Limb (tissue), 2 donors: ENCODE measurements at regions not wholly inside any gene's neighbourhood (a gene's known extent, or its start where the extent isn't known, plus 50 kb on each side); places are given as distances from the start of the nearest gene placed in this dataset.
A peak's percentile ranks its signal among the peaks of the same experiment; 100 is the strongest.
"Not testable (repeated sequence)": the region's sequence is repeated elsewhere in the genome, so short reads cannot be mapped to it uniquely, and the experiment has no call there.

Experiments used
- DNase-seq, 2 donors: peaks; one replicate each; pipeline ENCODE4 v3.0.0-alpha.2; 2016; ENCODE audit errors: extremely low spot score in 2 of 2

DNA sequence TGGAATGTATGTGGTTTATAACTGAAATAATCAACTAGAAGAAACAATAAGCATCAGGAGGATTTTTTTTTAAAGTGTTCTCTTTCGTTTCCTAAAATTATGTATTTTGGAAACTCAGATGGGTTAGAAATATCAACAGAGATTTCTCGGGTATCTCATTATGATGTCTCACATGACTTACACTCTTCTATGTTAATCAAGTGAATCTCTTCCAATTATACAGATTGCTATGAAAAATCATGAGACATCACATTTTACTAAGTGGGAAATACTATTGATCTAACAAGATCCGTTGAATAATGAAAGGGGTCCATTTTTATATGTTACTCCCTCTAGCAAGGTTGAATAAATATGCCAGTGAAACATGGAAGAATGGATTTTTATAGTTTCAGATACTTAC lies 54.7 kb upstream of the NRIP1 start:
- no peak for DNase-seq

DNA sequence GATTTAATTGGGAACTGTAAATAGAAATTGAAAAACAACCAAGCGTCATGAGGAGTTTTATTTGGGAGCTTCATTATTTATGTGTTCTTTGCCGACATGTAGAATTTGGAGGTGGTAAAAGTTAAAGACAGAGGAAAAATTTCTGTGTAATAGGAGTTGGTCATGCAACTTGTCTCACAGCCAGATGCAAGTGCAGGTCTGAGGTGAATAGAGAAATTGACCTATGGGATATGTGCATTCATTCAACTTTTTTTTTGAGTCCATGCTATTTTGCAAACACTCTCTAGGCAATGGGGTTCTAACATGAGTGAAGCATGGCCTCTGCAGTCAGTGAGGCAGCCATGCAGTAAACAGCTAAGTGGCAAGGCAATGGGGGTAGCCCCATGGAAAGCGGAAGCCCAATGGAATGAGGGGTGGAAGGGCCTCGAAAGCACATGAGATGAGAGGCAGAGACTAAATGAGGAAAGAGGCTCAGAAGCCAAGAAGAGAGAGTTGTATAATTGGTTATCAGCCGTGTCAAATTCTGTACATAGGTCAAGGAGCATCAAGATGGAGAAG lies 56.4 kb upstream of the NRIP1 start:
- DNase-seq = no peak

DNA sequence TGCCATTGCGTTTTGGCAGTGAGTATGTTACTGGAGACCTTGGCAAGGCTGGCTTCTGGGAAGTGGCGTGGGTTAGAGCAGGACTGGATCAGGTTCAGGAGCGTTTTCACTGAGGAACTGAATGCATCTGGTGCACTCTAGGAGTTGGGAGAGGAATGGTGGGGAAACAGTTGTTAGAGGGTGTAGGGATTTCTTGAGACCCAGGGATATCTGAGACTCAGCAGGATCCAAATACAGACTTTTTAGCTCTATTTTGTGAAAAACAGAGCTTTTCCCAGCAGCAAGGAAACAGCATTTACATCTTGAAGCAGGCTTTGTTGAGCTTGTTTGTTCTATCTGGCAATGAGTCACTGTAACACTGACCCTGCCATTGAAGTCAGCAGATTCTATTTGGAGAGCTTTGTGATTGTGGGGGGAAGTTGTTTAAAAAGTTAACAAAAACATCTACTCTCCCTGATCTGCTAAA lies 56.9 kb upstream of the NRIP1 start:
- no peak for DNase-seq

DNA sequence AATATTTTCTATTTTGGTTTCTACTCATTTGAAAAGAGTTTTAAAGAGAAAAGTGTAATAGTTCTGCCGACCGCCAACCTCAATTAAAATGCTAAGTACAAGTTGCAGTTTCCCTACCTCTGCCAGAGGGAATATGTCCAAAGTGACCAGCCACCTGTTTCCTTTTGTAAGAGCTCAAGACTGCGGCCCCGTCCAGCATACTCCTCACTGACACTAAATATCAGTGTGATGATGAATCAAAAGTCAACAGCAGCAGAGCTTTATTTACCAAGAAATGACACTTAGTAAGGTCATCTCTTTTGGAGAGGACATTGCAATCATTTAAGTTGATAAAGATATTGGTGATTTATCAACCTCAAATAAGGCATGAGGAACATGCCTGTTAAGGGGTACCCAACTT lies 57.4 kb upstream of the NRIP1 start:
- no peak for DNase-seq

DNA sequence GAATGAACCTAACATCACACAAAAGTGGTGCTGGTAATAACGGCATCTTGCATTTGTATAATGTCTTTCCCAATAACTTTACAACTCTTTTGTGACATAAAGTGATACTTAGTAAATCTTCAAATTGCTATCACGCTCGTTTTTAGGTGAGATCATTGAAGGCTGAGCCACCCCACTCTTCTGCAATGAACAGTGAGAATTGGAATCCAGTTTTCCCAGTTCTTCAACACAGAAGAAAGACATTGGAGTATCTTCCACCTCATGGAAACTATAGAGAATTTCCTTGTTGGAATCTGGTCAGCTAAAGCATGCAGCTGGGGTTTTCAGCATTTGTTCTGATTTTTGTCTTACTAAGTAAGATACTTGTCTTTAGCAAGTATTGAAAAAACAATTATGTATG lies 59.9 kb upstream of the NRIP1 start:
- no peak for DNase-seq

DNA sequence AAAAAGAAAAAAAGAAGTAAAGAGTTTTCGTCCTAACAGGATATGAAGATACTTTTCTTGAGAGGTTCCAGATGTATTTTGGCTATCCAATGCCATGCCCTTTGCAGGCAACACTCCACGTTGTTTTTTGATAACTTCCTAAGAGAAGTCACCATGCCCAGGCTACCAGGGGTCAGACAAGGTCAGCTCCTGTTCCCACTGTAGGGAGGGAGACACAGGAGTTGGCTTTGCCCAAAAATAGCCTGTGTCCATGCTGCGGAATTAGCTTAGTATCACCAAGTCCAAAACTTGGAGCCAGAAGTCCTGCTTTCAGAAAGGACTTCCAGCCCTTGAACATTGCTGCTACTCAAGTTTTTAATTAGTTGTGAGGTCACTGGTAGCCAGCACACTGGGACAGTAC lies 62.1 kb upstream of the NRIP1 start:
- no peak for DNase-seq

DNA sequence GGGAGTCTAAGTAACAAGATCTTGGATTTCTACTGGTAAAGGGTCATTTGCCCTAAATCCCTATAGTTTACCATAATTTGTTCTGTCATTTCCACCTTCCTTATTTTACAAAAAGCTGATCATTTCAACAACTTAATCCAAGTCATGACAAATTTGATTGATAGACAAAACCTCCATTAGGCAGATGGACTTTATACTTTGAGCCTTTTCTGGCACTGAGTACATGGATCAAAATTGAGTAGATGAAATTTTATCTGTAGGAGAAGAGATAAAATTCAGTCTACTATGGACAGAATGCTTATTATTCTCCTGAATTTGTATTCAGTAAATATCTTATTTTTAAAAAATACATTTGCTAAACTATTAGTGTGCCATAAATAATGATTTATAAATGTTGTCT lies 62.6 kb upstream of the NRIP1 start:
- no peak for DNase-seq

DNA sequence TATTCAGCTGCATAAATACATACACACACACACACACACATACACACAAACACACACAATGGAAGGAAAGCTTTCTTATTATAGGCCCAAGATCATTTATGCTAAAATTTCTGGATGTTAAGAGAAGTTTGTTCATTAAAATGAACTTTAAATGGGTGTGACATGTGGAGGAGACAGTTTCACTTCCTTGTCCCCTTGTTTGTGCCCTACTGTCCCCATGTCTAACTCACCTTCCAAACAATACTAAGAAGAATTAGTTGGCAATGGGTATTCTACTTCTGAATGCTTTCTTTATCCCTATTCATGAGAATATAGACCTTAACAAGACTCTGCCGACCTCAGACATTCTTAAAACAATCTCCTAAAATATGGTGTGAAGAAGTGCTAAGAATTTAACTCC lies 63.5 kb upstream of the NRIP1 start:
- no peak for DNase-seq

DNA sequence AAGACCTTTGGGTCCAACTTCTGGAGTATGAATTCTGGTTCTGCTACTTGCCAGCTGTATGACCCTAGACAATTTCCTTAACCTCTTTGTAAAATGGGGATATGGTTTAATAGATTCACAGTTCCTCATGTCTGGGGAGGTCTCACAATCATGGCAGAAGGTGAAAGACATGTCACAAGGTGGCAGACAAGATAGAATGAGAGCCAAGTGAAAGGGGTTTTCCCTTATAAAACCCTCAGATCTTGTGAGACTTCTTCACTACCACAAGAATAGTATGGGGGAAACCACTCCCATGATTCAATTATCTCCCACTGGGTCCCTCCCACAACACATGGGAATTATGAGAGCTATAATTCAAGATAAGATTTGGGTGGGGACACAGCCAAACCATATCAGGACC lies 63.9 kb upstream of the NRIP1 start:
- not testable (repeated sequence) for DNase-seq

DNA sequence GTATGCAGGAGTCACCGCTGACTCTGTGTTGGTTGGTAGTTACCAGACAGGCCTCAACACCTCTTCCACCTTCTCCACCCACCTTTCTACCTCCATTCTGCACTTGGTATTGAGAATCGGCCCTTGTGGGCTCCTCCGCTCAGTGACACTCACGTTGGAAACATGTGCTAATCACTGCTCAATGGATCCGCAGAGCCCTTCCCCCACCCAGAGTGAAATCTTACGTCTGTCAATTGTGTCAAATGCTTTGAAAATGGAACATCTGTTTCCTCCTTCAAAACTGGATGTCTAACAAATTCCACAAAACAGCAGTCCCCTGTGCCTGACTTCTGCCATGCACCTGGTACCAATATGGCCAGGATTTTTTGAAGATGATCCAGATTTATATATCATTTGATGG lies 65.5 kb upstream of the NRIP1 start:
- no peak for DNase-seq

DNA sequence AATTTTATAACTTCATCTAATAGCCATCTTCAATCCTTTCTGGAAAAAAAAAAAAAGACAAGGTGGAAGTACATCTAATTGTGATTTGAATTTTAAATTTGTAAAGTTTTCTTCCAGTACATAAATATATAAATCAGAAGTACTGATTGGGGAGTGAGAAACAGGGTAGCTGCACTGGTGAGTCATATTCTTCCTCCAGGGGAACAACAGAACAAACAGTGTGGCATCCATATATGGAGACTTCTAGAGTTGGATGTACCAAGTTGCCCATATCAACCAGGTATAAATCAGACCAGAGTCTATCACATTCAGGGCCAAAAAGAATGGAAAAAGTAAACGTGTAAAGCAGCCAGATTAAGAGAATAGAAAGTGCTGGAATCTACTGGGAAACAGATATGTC lies 66.0 kb upstream of the NRIP1 start:
- no peak for DNase-seq

DNA sequence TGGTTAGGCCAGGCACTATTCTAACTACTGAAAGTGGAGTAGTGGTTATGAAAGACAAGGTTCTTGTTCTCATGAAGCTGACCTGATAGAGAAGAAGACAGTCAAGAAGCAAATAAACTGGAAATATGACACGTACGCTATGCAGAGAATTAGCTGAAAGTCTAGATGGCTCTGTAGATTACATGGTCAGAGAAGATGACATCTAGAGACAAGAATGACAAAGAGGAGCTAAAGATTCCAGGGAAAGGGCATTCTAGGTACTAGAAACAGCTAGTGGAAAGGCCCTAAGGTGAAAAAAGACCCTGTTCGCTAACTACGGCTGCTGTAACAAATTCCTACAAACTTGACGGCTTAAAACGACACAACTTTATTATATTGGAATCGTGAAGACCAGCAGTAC lies 68.0 kb upstream of the NRIP1 start:
- no peak for DNase-seq

DNA sequence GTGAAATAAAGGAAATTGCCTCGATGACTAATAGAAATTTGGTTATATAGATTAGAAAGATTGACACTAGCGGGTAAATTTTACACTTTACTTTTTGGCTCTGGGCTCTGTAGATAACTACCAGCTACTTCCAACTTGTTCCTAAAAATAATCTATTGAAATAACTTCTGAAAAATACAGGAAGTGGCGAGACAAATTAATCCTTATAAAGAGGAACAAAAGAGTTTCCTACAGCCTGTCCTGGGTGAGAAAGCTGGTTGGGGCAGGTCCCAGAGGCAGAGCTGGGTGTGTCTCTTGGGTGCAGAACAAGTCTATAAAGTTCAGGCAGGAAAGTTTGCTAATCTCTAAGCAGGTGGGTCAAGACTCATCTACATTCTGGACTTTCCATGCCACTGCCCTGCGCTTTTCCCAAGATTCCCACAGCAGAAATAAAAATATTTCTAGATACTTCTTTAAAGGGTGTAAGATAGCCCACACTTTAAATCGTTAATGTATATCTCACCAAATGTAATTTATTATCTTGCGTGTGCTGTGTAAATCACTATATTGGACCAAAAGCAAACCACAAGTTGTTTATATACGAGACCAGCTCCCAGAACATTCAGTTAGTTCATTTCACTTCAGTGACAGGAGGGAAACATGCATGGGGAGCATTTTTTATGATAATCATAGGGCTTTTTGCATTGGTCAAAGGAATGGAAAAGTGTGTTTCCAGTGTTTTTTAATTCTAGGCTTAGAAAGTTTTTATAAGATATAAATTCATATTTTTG lies 70.1 kb upstream of the NRIP1 start:
- DNase-seq = no peak

DNA sequence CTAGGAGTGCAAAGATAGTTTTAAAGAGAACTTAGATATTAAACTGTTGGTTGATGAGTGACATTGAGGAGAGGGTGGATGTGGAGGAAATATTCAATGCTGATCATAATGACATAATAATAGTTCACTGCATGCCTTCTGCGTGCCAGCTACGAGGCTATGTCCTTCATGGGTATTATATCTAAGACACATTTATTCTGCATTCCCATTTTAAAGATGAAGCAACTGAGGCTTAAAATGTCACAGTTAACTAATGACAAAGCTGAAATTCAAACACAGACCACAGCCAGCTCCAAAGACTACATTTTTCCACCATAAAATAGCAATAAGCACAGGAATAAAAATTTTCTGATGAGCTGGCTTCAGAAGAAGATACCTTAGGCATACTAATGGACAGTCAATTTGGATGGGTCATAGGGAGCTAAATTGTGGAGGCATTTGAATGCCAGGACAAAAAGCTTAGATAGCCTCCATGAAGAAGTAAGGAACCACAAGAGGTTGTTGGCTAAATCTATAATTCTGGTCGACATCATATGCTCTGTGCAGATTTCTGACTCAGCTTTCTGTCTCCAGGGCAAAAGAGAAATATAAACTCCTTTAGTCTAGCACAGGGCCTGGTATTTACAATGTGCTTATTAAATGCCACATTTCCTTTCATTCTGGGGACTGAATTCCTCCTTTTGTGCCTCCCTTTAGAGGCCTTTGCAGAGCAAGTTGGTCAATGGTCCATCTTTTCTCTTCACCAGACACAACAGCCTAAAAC lies 71.2 kb upstream of the NRIP1 start:
- DNase-seq = no peak

DNA sequence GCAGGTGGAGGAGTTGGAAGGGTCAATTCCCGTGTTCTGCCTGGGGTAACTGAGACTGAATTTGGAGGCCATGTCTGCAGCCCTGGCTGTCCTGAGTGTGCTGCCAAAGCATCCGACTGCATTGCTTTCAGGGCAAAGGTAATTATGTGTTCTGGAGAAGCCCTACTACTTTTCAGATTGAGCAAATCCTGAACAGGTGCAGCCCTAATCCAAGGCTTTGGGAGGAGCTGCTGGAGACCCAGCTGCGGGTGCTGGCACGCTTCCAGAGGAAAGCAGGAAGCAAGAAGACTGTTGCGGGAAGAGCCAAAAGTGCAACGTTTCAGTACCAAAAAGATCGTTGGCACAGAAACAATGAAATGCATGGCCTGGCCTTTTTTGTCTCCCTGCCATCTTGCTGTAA lies 73.7 kb upstream of the NRIP1 start:
- DNase-seq = peak; percentile 65 to 73

DNA sequence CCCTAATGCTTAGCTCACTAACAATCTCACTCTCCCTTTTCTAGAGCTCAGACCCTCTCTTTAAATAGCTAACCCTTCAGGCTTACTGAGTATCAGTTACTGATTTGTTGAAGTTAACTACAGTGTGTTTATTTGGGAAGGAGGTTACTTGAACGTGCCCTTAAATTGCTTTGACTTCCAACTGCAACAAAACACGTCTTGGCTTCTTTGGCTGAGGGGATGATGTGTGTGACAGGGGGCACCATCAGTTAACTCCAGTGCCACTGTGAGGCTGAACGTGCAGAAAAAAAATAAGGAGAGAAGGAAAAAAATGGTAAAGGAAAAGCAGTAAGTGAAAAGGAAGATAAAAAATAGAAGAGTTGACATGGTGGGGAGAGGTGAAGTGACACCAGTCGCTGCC lies 75.1 kb upstream of the NRIP1 start:
- DNase-seq = no peak

DNA sequence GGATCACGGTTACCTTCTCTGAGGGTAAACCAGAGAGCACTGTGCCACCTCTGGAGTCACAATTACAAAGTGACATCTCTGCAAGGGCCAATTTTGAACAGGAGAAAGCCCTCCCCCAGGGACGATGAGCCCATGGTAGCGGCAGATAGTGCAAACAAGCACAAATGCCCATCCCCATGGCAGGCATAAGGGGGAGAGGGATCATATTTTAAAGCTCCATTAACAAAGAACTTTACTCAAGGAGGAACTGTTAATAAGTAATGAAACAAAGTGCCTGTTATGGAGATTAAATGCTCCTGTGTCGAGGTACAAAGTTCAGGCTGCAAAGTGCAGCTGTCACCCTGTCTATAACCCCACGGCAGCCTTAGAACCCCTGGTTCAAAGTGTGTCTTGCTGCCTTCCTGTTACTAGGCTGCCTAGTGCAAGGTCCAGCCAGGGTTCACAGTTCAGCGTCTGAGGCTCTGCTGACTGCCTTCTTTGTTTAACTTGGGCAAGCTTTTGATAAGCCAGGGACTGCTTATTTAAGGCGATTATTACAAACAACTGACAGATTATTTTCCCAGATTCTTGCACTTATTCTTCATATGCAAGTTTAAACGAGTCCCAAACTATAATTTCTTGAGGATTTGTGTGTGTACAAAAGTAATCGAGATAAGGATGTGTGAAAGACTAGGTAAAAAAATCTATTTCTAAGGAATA lies 75.7 kb upstream of the NRIP1 start:
- DNase-seq = no peak

DNA sequence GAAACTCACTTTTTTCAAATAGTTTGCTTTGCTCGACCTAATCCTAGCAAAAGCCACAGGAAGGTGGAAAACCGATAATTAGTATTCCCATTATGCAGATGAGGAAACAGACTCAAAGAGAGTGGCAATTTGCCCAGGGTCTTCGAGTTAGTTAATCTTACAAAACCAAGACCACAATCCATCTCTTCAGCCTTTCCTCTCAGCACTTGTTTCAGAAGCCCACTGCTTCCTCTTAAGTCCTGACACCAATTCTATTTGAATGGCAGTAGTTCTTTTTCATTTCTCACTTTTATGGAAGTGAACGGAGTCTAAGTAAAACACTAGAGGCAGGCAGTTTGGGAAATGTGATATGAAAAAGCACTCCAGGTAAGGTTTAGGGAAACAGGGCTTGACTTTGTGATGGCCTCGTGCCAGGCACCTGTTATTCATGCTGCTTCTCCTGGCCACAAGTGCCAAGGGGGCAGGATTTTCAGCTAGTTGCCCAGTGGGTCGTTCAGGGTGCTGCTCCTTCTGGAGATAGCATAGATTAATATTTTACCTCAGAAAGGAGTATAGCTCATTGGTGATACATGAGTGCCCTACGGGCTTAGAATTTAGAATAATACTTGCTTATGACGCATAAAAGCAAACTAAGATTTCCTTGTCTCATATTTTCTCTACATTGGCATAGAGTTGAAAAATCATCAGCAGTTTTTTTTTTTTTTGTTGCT lies 76.6 kb upstream of the NRIP1 start:
- DNase-seq = no peak

DNA sequence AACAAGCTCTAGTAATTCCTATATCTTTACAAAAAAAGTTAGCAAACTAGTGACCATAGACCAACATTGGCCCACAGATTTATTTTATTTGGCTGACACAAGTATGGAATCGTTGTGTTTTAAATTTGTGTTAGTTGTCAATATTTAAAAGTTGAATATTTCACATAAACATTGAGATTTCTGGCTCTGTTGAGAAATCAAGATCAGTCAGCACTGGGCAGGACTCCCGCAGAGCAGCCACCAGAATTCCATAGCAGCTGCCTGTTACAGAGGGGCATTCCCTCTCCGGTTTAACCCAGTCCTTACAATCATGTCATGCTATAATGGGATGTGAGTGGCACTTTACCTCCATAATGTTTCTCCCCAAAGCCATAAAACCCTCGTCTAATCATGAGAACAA lies 79.2 kb upstream of the NRIP1 start:
- no peak for DNase-seq

DNA sequence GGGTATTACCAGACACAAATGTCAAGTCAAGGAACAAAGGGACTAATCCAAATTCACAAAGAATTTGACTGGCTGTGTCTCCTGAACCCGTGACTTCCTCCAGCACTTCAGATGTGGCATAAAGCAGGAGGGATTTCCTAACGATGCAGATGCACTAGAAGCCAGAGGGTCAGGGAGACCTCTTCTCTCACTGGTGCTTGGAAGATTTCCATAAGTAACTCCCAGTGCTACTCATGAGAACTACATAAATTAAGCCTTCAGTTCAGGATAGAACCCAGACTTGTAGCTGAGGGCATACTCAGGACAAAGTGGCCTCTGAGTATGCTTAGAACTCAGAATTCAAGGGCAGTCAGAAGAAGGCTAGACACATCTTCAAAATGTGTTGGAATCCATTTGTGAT lies 83.6 kb upstream of the NRIP1 start:
- DNase-seq = no peak

DNA sequence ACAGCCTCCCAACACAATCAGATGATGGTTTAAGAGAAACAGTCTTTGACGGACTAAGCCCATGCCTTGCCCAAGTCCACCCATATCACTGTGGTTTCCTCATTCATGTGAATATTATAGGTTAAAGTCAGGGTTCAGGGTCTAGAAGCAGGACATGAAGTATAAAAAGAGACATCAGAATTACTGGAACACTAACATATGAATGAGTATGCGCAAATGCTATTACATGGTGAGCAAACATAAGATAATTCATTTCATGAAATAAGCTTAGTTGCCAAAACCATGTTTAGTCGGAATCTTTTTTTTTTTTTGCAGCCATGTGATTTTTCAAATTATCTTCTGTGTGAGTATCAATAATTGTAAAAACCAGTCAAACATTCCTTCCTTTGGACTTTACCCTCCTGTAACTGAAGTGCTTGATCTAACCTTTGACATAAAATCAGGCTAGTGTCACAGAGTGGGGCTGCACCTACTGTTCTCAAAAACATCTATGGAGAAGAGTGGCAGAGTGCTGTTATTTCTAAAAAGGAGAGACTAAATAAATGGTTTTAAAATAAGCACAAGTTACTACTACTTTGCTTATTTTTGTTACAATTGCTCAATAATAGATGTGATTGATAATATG lies 84.9 kb upstream of the NRIP1 start:
- DNase-seq = no peak
